Bronchial epithelial cell (primary cell): ENCODE measurements at regions not wholly inside any gene's neighbourhood (a gene's known extent, or its start where the extent isn't known, plus 50 kb on each side); places are given as distances from the start of the nearest gene placed in this dataset.
"Not testable (repeated sequence)": the region's sequence is repeated elsewhere in the genome, so short reads cannot be mapped to it uniquely, and the experiment has no call there.

Experiments
- DNase-seq: peaks from one replicate; pipeline ENCODE4 v3.0.0-alpha.2; 2010; ENCODE audit warnings: low read depth
- FAIRE-seq: peaks from 2 replicates; lab custom pipeline; 2011; peaks lifted over from hg19 to GRCh38; lab: Jason Lieb, UNC
- H3K27me3 ChIP-seq: 2 replicates; pipeline ENCODE4 v1.5.1; 2011; ENCODE audit warnings: low read length; ENCODE audit not compliant: control insufficient read depth, insufficient read depth
- H3K36me3 ChIP-seq: 2 replicates; pipeline ENCODE4 v1.5.1; 2011; ENCODE audit warnings: low read length; ENCODE audit not compliant: control insufficient read depth, insufficient read depth
- H3K4me3 ChIP-seq: 2 replicates; pipeline ENCODE4 v1.5.1; 2011; ENCODE audit warnings: mild to moderate bottlenecking, low read depth, low read length, control low read depth
- CTCF ChIP-seq: IDR thresholded peaks from 2 replicates; pipeline ENCODE4 v1.5.1; 2011; ENCODE audit warnings: mild to moderate bottlenecking, moderate library complexity, low read length, control low read depth, inconsistent platforms; ENCODE audit not compliant: insufficient read depth, severe bottlenecking

GRCh38 chr16:9666834-9667480 is 515.3 kb downstream of the GRIN2A start:
- DNase-seq = no peak
- H3K27me3 ChIP-seq = no peaks in the 10 kb centered on the region
- TF ChIP-seq CTCF = no peak
- no peak overlapping the region for H3K4me3 ChIP-seq
- FAIRE-seq = peak; percentile 52
- H3K36me3 ChIP-seq = no peaks in the 10 kb centered on the region

- no peak for DNase-seq
- no peak for FAIRE-seq
- TF ChIP-seq CTCF = no peak
- Histone ChIP-seq H3K4me3 (no peak overlapping the region), H3K36me3 (no peaks in the 10 kb centered on the region), H3K27me3 (no peaks in the 10 kb centered on the region)
These were observed 512.2 kb downstream of the GRIN2A start for GRCh38 chr16:9670033-9670432.

GRCh38 chr16:9670616-9671015 is 511.6 kb downstream of the GRIN2A start:
- not testable (repeated sequence) for FAIRE-seq, H3K36me3 ChIP-seq, DNase-seq, H3K27me3 ChIP-seq, H3K4me3 ChIP-seq

- not testable (repeated sequence) for H3K27me3 ChIP-seq, FAIRE-seq
These were observed 505.5 kb downstream of the GRIN2A start for GRCh38 chr16:9676560-9677300.

GRCh38 chr16:9677301-9677653 is 505.0 kb downstream of the GRIN2A start:
- no peaks in the 10 kb centered on the region for H3K36me3 ChIP-seq
- no peak for FAIRE-seq
- no peak for TF ChIP-seq CTCF
- H3K4me3 ChIP-seq = no peak overlapping the region
- no peaks in the 10 kb centered on the region for H3K27me3 ChIP-seq
- DNase-seq = no peak

More at GRCh38 chr16:9676560-9677300, 505.5 kb downstream of the GRIN2A start:
- not testable (repeated sequence) for H3K36me3 ChIP-seq, DNase-seq, H3K4me3 ChIP-seq

GRCh38 chr16:9679213-9679767 is 502.9 kb downstream of the GRIN2A start:
- FAIRE-seq (no peak), DNase-seq (no peak)
- no peaks in the 10 kb centered on the region for H3K27me3 ChIP-seq
- no peaks in the 10 kb centered on the region for H3K36me3 ChIP-seq
- no peak overlapping the region for H3K4me3 ChIP-seq
- no peak for TF ChIP-seq CTCF
